H9 (cell line): ENCODE measurements at regions not wholly inside any gene's neighbourhood (a gene's known extent, or its start where the extent isn't known, plus 50 kb on each side); places are given as distances from the start of the nearest gene placed in this dataset.

Experiments used
- DNase-seq: peaks from one replicate; pipeline ENCODE4 v3.0.0-alpha.2; 2017
- H2AFZ ChIP-seq: one replicate; pipeline ENCODE4 v1.6.1; 2013; ENCODE audit warnings: mild to moderate bottlenecking, low read length, control low read depth, moderate library complexity
- H2AK5ac ChIP-seq: 2 replicates; pipeline ENCODE4 v1.6.1; 2013; ENCODE audit warnings: low read length, control low read depth, mixed read lengths; ENCODE audit not compliant: insufficient read length
- H2BK120ac ChIP-seq: one replicate; pipeline ENCODE4 v1.6.1; 2013; ENCODE audit warnings: low read depth, mild to moderate bottlenecking, low read length, control low read depth, inconsistent platforms; ENCODE audit not compliant: poor library complexity, severe bottlenecking
- H2BK12ac ChIP-seq: 2 replicates; pipeline ENCODE4 v1.6.1; 2013; ENCODE audit warnings: low read length, control low read depth, mixed read lengths, low read depth; ENCODE audit not compliant: insufficient read length
- H2BK15ac ChIP-seq: 2 replicates; pipeline ENCODE4 v1.6.1; 2013; ENCODE audit warnings: low read depth, low read length, control low read depth
- H2BK20ac ChIP-seq: one replicate; pipeline ENCODE4 v1.6.1; 2013; ENCODE audit warnings: low read depth, mild to moderate bottlenecking, low read length, control low read depth, inconsistent platforms; ENCODE audit not compliant: poor library complexity, severe bottlenecking
- H2BK5ac ChIP-seq: 2 replicates; pipeline ENCODE4 v1.6.1; 2013; ENCODE audit warnings: low read length, control low read depth, mixed read lengths; ENCODE audit not compliant: insufficient read length
- H3K14ac ChIP-seq: 2 replicates; pipeline ENCODE4 v1.6.1; 2013; ENCODE audit warnings: low read length, control low read depth; ENCODE audit not compliant: insufficient read depth
- H3K18ac ChIP-seq: 2 replicates; pipeline ENCODE4 v1.6.1; 2013; ENCODE audit warnings: low read depth, mild to moderate bottlenecking, mixed read lengths, low read length, control low read depth; ENCODE audit not compliant: insufficient read length
- H3K23ac ChIP-seq: 2 replicates; pipeline ENCODE4 v1.6.1; 2013; ENCODE audit warnings: low read length, control low read depth, mixed read lengths, low read depth; ENCODE audit not compliant: insufficient read length
- H3K23me2 ChIP-seq: 2 replicates; pipeline ENCODE4 v1.6.1; 2013; ENCODE audit warnings: low read depth, mild to moderate bottlenecking, mixed read lengths, low read length, control low read depth; ENCODE audit not compliant: insufficient read length, poor library complexity, severe bottlenecking
- H3K27ac ChIP-seq: 2 replicates; pipeline ENCODE4 v1.5.1; 2013; ENCODE audit warnings: low read length, control low read depth, mixed read lengths, low read depth; ENCODE audit not compliant: insufficient read length
- H3K27me3 ChIP-seq: 2 replicates; pipeline ENCODE4 v1.6.1; 2013; ENCODE audit warnings: low read length, control low read depth, inconsistent platforms; ENCODE audit not compliant: insufficient read depth
- H3K4ac ChIP-seq: 2 replicates; pipeline ENCODE4 v1.6.1; 2013; ENCODE audit warnings: low read depth, mild to moderate bottlenecking, control low read depth, inconsistent platforms, low read length, moderate library complexity
- H3K4me1 ChIP-seq: 2 replicates; pipeline ENCODE4 v1.6.1; 2013; ENCODE audit warnings: low read length, control low read depth, inconsistent platforms; ENCODE audit not compliant: insufficient read depth
- H3K4me2 ChIP-seq: 2 replicates; pipeline ENCODE4 v1.6.1; 2013; ENCODE audit warnings: low read length, control low read depth, mixed read lengths; ENCODE audit not compliant: insufficient read length, insufficient read depth
- H3K56ac ChIP-seq: 2 replicates; pipeline ENCODE4 v1.6.1; 2013; ENCODE audit warnings: low read depth, mild to moderate bottlenecking, mixed read lengths, low read length, control low read depth; ENCODE audit not compliant: insufficient read length
- H3K79me1 ChIP-seq: 2 replicates; pipeline ENCODE4 v1.6.1; 2013; ENCODE audit warnings: low read depth, mild to moderate bottlenecking, moderate library complexity, low read length, control low read depth, inconsistent platforms; ENCODE audit not compliant: insufficient read depth, poor library complexity, severe bottlenecking
- H3K79me2 ChIP-seq: 2 replicates; pipeline ENCODE4 v1.6.1; 2013; ENCODE audit warnings: low read length, control low read depth, inconsistent platforms; ENCODE audit not compliant: insufficient read depth
- H3K9ac ChIP-seq: 2 replicates; pipeline ENCODE4 v1.6.1; 2013; ENCODE audit warnings: low read length, control low read depth, mixed read lengths; ENCODE audit not compliant: insufficient read length; ENCODE audit errors: extremely low read depth
- H3K9me3 ChIP-seq: one replicate; pipeline ENCODE4 v1.6.1; 2013; ENCODE audit warnings: low read depth, low read length, inconsistent platforms; ENCODE audit not compliant: control insufficient read depth
- H3T11ph ChIP-seq: one replicate; pipeline ENCODE4 v1.6.1; 2013; ENCODE audit warnings: mild to moderate bottlenecking, low read length, control low read depth, inconsistent platforms
- H4K20me1 ChIP-seq: one replicate; pipeline ENCODE4 v1.6.1; 2013; ENCODE audit not compliant: control insufficient read depth, insufficient read length, insufficient read depth
- H4K5ac ChIP-seq: 2 replicates; pipeline ENCODE4 v1.6.1; 2013; ENCODE audit warnings: low read depth, mild to moderate bottlenecking, mixed read lengths, low read length, control low read depth; ENCODE audit not compliant: insufficient read length
- H4K8ac ChIP-seq: replicated peaks from 2 replicates; pipeline ENCODE4 v1.6.1; 2013; ENCODE audit warnings: low read length, control low read depth, mixed read lengths, low read depth; ENCODE audit not compliant: insufficient read length
- H4K91ac ChIP-seq: 2 replicates; pipeline ENCODE4 v1.6.1; 2013; ENCODE audit warnings: low read depth, mild to moderate bottlenecking, moderate library complexity, mixed read lengths, low read length, control low read depth; ENCODE audit not compliant: insufficient read length
- H3K27ac Mint-ChIP-seq, 3 experiments: 2 replicates in 2 of 3; 3 replicates in 1 of 3; pipeline ENCODE4 v1.8.0; 2020 to 2021; ENCODE audit warnings: mixed read lengths in 3 of 3, mild to moderate bottlenecking in 1 of 3, moderate library complexity in 1 of 3
- H3K27me3 Mint-ChIP-seq: 2 replicates; pipeline ENCODE4 v1.8.0; 2021; ENCODE audit warnings: low read depth, mild to moderate bottlenecking, moderate library complexity, mixed read lengths
- H3K36me3 Mint-ChIP-seq, 3 experiments: 2 replicates in 2 of 3; 3 replicates in 1 of 3; pipeline ENCODE4 v1.8.0; 2020 to 2021; ENCODE audit warnings: low read depth in 3 of 3, mixed read lengths in 3 of 3; ENCODE audit not compliant: insufficient read depth in 1 of 3
- H3K4me1 Mint-ChIP-seq, 2 experiments: 2 replicates each; pipeline ENCODE4 v1.8.0; 2020; ENCODE audit warnings: mixed read lengths in 2 of 2
- H3K4me3 Mint-ChIP-seq, 2 experiments: 2 replicates in 1 of 2; 3 replicates in 1 of 2; pipeline ENCODE4 v1.8.0; 2020 to 2021; ENCODE audit warnings: mild to moderate bottlenecking in 2 of 2, mixed read lengths in 2 of 2, moderate library complexity in 1 of 2
- H3K9me3 Mint-ChIP-seq, 2 experiments: 2 replicates in 1 of 2; 3 replicates in 1 of 2; pipeline ENCODE4 v1.8.0; 2020; ENCODE audit warnings: mild to moderate bottlenecking in 2 of 2, mixed read lengths in 2 of 2, moderate library complexity in 1 of 2
- CTCF ChIP-seq: fragments of 200-600 bp; sonication (generic); conservative IDR thresholded peaks from 3 replicates; pipeline ENCODE4 v1.8.0; 2021; ENCODE audit warnings: antibody characterized with exemption, mild to moderate bottlenecking
- whole genome bisulfite sequencing: extraction: QIAGEN DNeasy Blood & Tissue Kit; methylation state at CpG from one replicate; pipeline ENCODE4 v1.1.7; 2013; ENCODE audit warnings: missing lambda C conversion rate, low lambda C conversion rate, mixed read lengths; ENCODE audit not compliant: insufficient read length; ENCODE audit errors: extremely low coverage; 5-methylcytosine and 5-hydroxymethylcytosine counted together

GRCh38 chrX:1894740-1895139 lies 279.9 kb downstream of the ASMT start:
- no peak overlapping the region for H3K9ac ChIP-seq
- H3K9me3 Mint-ChIP-seq: peaks cover 0 to 3% of the 10 kb centered on the region in 2 experiments; a peak in 1 of 5 replicates
- no peak overlapping the region for H3K27ac ChIP-seq
- no peaks in the 10 kb centered on the region for H3K4me1 ChIP-seq
- no peak overlapping the region for H4K5ac ChIP-seq
- no peak overlapping the region for H2BK12ac ChIP-seq
- no peak overlapping the region for H3K4me3 Mint-ChIP-seq
- no peak overlapping the region for H3K56ac ChIP-seq
- no peak overlapping the region for H2BK20ac ChIP-seq
- TF ChIP-seq CTCF: no peak
- no peak overlapping the region for H3K4ac ChIP-seq
- no peaks in the 10 kb centered on the region for H3K23me2 ChIP-seq
- H3K18ac ChIP-seq: no peak overlapping the region
- H3K9me3 ChIP-seq: no peaks in the 10 kb centered on the region
- no peak overlapping the region for H2AFZ ChIP-seq
- H3K4me2 ChIP-seq: no peak overlapping the region
- no peak overlapping the region for H3K14ac ChIP-seq
- H4K20me1 ChIP-seq: no peaks in the 10 kb centered on the region
- H4K8ac ChIP-seq: no peak overlapping the region
- DNase-seq: no peak
- H3K23ac ChIP-seq: no peak overlapping the region
- no peak overlapping the region for H3T11ph ChIP-seq
- H3K4me1 Mint-ChIP-seq: peaks cover 7 to 15% of the 10 kb centered on the region in 2 experiments
- no peaks in the 10 kb centered on the region; a peak in 1 of 7 replicates for H3K36me3 Mint-ChIP-seq
- H3K79me1 ChIP-seq: no peaks in the 10 kb centered on the region
- H3K27me3 ChIP-seq: no peaks in the 10 kb centered on the region
- H2BK15ac ChIP-seq: no peak overlapping the region
- H3K27ac Mint-ChIP-seq: no peak overlapping the region
- H2BK120ac ChIP-seq: no peak overlapping the region
- H2BK5ac ChIP-seq: no peak overlapping the region
- no CpG with 5 or more reads among the region's 17 CpGs for WGBS
- H4K91ac ChIP-seq: no peak overlapping the region
- no peaks in the 10 kb centered on the region for H3K79me2 ChIP-seq
- no peaks in the 10 kb centered on the region; the same call in 1 of the 2 replicates for H3K27me3 Mint-ChIP-seq
- H2AK5ac ChIP-seq: no peak overlapping the region
